ENCODE measurements at regions not wholly inside any gene's neighbourhood (a gene's known extent, or its start where the extent isn't known, plus 50 kb on each side); places are given as distances from the start of the nearest gene placed in this dataset.
"Not testable (repeated sequence)": the region's sequence is repeated elsewhere in the genome, so short reads cannot be mapped to it uniquely, and the experiment has no call there.

GRCh38 chr12:127170226-127171180 is 1096.5 kb upstream of the TMEM132C start:
- no peak for DNase-seq (ENCODE audit: low spot score)

- DNase-seq (ENCODE audit: low spot score), result no peak
These were observed 1094.1 kb upstream of the TMEM132C start for GRCh38 chr12:127172861-127173260.

GRCh38 chr12:127173971-127174370 is 1093.0 kb upstream of the TMEM132C start:
- DNase-seq (ENCODE audit: low spot score), result not testable (repeated sequence)

DNA sequence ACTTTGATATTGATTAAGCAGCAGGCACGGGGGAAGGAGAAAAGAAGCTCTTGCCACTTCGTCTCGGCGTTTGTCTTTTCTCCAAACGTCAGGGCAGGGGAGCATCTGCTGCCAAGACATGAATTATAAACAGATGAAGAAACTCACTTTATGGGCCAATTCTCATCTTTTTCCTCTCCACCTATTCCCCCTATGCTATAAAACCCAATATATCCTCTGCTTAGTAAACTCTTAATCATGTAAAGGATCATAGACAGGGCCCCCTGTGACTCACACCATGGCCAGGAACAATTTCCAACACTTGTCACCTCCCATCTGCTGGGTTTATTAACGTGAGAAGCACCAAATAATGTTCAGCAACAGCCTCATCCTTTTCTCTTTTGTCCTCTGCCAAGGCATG is 1092.1 kb upstream of the TMEM132C start:
- DNase-seq (ENCODE audit: low spot score), result no peak

GRCh38 chr12:127175361-127175760 is 1091.6 kb upstream of the TMEM132C start:
- no peak for DNase-seq (ENCODE audit: low spot score)

- no peak for DNase-seq (ENCODE audit: low spot score)
These were observed 1090.2 kb upstream of the TMEM132C start for GRCh38 chr12:127176804-127177203.

DNA sequence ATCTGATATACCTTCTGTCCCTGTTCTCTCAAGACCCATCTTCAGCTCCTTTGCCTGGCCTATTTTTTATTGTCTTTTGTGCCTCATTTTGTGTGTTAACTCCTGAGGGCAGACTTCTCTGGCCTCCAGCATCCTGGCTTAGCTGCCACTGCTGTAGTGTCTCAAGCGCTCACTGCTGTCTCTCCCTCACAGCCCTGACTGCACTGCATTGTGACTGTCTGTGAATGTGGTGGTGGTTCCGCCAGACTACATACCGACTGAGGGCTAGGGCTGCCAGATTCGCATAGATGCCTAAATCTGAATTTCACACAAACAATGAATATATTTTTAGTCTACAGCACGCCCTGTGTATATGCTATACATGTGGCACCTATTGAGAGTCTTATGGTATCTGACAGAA is 1088.9 kb upstream of the TMEM132C start:
- no peak for DNase-seq (ENCODE audit: low spot score)

DNA sequence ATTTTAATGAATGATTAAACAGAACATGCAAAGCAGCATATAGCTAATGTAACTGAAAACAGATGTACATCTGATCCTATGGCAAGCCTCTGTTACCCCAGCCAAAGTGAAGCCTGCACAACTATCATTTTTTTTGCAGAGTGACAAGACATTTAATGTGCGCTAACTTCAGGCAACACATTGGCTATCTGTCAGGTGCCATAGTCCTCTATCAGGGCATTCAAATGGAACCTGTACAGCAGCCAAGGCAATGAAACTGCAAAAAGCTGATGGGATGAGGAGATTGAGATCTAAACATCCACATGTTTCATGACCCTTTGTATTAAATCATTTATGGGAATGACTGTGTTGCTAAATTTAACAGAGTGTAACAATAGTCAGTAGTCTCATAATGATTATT is 1088.5 kb upstream of the TMEM132C start:
- DNase-seq (ENCODE audit: low spot score), result no peak

- no peak for DNase-seq (ENCODE audit: low spot score)
These were observed 1087.8 kb upstream of the TMEM132C start for GRCh38 chr12:127179176-127179575.

- DNase-seq (ENCODE audit: low spot score), result no peak
These were observed 1085.0 kb upstream of the TMEM132C start for GRCh38 chr12:127182018-127182417.

DNA sequence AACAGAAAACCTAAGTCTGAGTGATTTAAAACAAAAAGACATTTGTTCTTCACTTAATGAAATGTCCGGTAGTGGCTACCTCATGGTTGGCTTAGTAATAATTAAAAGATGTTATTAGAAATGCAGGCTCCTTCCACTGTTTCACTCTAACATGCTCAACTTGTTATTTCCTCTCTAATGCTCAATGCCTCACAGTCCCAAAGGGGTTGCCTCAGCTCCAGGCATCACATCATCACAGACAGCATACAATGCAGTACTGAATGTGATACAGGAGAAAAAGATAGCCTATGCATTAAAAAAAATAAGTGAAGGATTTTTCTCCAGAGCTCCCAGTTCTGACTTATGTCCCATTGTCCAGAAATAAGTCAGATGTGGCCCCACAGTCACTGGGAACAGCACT is 1077.0 kb upstream of the TMEM132C start:
- no peak for DNase-seq (ENCODE audit: low spot score)

GRCh38 chr12:127191129-127191528 is 1075.8 kb upstream of the TMEM132C start:
- no peak for DNase-seq (ENCODE audit: low spot score)

- no peak for DNase-seq (ENCODE audit: low spot score)
These were observed 1074.6 kb upstream of the TMEM132C start for GRCh38 chr12:127192391-127192790.

- DNase-seq (ENCODE audit: low spot score), result no peak
These were observed 1073.6 kb upstream of the TMEM132C start for GRCh38 chr12:127193341-127193740.

DNA sequence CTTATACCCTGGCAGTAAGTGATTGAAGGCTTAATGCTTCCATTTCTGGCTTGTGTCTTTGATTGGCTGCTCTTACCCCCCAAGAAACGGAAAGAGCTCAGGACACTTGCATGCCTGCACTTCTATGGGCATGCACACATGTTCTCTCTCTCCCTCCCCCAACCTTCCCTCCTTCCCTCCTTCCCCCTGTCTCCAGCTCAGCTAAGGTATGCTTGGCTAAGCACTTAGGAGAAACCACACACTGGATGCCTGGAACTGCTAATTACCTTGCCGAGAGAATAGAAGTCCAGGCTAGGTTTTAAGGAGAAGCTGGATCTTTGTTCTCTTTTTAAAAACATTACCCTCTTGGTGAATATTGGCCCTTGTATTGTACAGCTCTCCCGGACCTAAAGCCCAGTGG is 1072.8 kb upstream of the TMEM132C start:
- no peak for DNase-seq (ENCODE audit: low spot score)

- DNase-seq (ENCODE audit: low spot score), result no peak
These were observed 1061.0 kb upstream of the TMEM132C start for GRCh38 chr12:127205781-127206555.

DNA sequence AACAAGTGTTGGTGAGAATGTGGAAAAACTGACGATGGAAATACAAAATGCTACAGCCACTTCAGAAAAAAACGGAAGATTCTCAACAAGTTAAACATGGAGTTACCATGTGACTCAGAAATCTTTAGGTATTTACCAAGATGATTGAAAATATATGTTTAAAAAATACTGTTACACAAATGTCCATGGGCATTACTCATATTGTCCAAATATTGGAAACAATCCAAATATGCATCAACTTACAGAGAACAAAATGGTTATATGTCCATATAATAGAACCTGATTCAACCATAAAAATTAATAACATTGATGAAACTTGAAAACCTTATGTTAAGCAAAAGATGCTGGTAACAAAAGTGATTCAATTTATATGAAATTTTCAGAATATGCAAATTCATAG is 1057.7 kb upstream of the TMEM132C start:
- DNase-seq (ENCODE audit: low spot score), result no peak

DNA sequence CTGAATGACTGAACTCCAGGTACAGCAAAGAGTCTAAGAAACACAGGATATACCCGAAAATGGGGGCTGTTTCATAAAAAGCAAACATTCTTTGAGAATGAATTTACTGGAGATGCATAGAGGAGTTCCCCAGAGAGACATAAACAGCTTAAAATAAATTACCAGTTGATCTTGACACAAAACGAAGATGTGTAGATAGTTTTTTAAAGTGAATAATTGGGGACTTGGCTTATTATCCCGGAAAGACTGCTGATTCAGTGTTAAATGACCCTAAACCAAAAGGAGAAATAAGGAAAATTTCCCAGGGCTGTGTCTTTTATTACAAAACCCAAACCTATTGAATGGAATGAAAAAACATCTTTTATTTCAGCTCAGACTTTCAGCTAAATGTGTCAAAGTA is 1052.8 kb upstream of the TMEM132C start:
- no peak for DNase-seq (ENCODE audit: low spot score)

DNA sequence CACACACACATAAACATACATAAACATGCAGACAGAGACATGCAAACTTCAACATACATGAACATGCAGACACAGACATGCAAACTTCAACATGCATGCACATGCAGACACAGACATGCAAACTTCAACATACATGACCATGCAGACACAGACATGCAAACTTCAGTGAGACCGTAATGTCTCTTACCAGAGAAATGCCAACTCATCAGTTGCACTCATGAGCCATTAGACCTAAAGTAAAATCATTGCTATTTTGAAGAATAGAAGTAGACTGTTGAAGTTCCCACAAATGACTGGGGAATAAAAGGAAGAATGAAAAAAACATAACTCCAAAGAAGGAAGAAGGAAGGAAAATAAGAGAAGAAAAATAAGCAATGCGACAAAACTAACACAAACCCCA is 1044.0 kb upstream of the TMEM132C start:
- no peak for DNase-seq (ENCODE audit: low spot score)

GRCh38 chr12:127223731-127224130 is 1043.2 kb upstream of the TMEM132C start:
- no peak for DNase-seq (ENCODE audit: low spot score)

- DNase-seq (ENCODE audit: low spot score), result no peak
These were observed 1036.1 kb upstream of the TMEM132C start for GRCh38 chr12:127230843-127231260.

DNA sequence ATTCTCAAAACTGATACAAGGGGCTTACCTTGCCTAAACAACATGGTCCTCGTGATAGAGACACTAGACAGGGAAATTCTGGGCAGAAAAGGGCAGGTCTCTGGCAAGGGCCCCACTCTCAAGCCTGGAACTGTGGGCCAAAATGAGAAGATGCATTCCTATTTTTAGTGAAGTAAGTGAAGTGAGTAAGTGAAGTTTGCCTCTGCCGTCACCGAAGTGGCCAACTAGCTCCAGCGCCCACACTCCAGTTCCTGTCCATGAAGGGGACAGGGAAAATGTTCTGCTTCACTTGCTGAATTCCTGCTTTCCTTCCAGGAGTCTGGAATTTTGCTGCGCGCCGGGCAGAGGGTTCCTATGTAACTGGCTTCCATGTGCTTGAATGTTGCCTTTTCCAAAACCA is 1035.6 kb upstream of the TMEM132C start:
- DNase-seq (ENCODE audit: low spot score), result no peak

GRCh38 chr12:127233016-127233415 is 1034.0 kb upstream of the TMEM132C start:
- DNase-seq (ENCODE audit: low spot score), result no peak

Measured in cerebellar cortex (tissue), 1 donor.